22Rv1 (cell line): ENCODE measurements at regions not wholly inside any gene's neighbourhood (a gene's known extent, or its start where the extent isn't known, plus 50 kb on each side); places are given as distances from the start of the nearest gene placed in this dataset.

Experiments
- ZFX ChIP-seq: fragments of 450-650 bp; IDR thresholded peaks from 2 replicates; pipeline ENCODE4 v1.6.1; 2017; ENCODE audit warnings: antibody characterized with exemption, borderline replicate concordance
- TF ChIP-seq, protein P1 (sequence below): fragments of 450-650 bp; IDR thresholded peaks from 2 replicates; pipeline ENCODE4 v1.5.1; 2017; ENCODE audit warnings: mild to moderate bottlenecking

DNA sequence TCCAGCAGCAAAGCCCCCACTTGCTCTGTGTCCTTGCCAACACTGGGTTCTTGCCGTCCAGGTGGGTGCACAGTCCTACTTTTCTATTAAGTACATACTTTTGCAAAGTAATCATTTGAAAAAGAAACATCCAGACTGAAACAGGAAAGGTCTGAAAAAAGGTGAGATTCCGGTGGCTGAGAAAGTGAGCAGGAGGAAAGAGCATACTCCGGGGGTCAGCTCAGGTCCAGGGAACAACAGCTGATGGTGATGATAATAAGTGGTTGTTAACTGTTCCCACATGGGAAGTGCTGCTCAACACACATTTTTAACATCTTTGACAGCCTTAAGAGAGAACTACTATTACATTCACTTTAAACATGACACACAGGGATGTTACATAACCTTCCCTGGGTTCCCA lies 86.1 kb upstream of the UXS1 start:
- TF ChIP-seq, protein P1, sequence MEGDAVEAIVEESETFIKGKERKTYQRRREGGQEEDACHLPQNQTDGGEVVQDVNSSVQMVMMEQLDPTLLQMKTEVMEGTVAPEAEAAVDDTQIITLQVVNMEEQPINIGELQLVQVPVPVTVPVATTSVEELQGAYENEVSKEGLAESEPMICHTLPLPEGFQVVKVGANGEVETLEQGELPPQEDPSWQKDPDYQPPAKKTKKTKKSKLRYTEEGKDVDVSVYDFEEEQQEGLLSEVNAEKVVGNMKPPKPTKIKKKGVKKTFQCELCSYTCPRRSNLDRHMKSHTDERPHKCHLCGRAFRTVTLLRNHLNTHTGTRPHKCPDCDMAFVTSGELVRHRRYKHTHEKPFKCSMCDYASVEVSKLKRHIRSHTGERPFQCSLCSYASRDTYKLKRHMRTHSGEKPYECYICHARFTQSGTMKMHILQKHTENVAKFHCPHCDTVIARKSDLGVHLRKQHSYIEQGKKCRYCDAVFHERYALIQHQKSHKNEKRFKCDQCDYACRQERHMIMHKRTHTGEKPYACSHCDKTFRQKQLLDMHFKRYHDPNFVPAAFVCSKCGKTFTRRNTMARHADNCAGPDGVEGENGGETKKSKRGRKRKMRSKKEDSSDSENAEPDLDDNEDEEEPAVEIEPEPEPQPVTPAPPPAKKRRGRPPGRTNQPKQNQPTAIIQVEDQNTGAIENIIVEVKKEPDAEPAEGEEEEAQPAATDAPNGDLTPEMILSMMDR = no peak
- TF ChIP-seq ZFX = no peak
